ENCODE measurements at regions not wholly inside any gene's neighbourhood (a gene's known extent, or its start where the extent isn't known, plus 50 kb on each side); places are given as distances from the start of the nearest gene placed in this dataset.
"Not testable (repeated sequence)": the region's sequence is repeated elsewhere in the genome, so short reads cannot be mapped to it uniquely, and the experiment has no call there.

GRCh38 chr22:49671331-49672013 is 156.2 kb downstream of the BRD1 start:
- no peaks in the 10 kb centered on the region for H3K9me3 ChIP-seq
- H3K27me3 ChIP-seq = peaks cover 0 to 59% (median 37%) of the 10 kb centered on the region in 9 donors
- WGBS, 4 donors = 18 to 32% (median 27%) methylated on average over 28 of the region's 28 CpGs
- TF ChIP-seq, protein P1, sequence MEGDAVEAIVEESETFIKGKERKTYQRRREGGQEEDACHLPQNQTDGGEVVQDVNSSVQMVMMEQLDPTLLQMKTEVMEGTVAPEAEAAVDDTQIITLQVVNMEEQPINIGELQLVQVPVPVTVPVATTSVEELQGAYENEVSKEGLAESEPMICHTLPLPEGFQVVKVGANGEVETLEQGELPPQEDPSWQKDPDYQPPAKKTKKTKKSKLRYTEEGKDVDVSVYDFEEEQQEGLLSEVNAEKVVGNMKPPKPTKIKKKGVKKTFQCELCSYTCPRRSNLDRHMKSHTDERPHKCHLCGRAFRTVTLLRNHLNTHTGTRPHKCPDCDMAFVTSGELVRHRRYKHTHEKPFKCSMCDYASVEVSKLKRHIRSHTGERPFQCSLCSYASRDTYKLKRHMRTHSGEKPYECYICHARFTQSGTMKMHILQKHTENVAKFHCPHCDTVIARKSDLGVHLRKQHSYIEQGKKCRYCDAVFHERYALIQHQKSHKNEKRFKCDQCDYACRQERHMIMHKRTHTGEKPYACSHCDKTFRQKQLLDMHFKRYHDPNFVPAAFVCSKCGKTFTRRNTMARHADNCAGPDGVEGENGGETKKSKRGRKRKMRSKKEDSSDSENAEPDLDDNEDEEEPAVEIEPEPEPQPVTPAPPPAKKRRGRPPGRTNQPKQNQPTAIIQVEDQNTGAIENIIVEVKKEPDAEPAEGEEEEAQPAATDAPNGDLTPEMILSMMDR (IDR thresholded peaks at IDR 0.05) = no peak
- no peak for TF ChIP-seq POLR2A (IDR thresholded peaks at IDR 0.05)
- peak overlapping the region in 6 of 12 donors; percentile 18 to 55 (median 50) for H3K4me3 ChIP-seq
- ATAC-seq (no peak), DNase-seq (peak in 1 of 5 donors; percentile 6)
- H3K4me1 ChIP-seq = peaks cover 0 to 22% (median 10%) of the 10 kb centered on the region in 12 donors
- no peak overlapping the region for H3K27ac ChIP-seq
- intact Hi-C loops (cut with DNase I) = no loop called here
- H3K36me3 ChIP-seq = no peaks in the 10 kb centered on the region

- ATAC-seq = peak in 3 of 4 donors; percentile 49 to 69 (median 65)
- intact Hi-C loops (cut with DNase I) = no loop called here
- peaks cover 0 to 63% (median 37%) of the 10 kb centered on the region in 9 donors for H3K27me3 ChIP-seq
- H3K9me3 ChIP-seq = no peaks in the 10 kb centered on the region
- H3K27ac ChIP-seq = peak overlapping the region in 7 of 12 donors; percentile 0 to 76 (median 37)
- H3K4me1 ChIP-seq = peaks cover 0 to 23% (median 14%) of the 10 kb centered on the region in 12 donors
- 1 to 5% (median 3%) methylated on average over 18 to 69 of the region's 69 CpGs for WGBS, 4 donors
- DNase-seq = peak in 1 of 5 donors; percentile 17
- no peak for TF ChIP-seq POLR2A (IDR thresholded peaks at IDR 0.05)
- TF ChIP-seq, protein P1 (IDR thresholded peaks at IDR 0.05) = no peak
- peak overlapping the region in 11 of 12 donors; percentile 18 to 55 (median 50) for H3K4me3 ChIP-seq
- no peaks in the 10 kb centered on the region for H3K36me3 ChIP-seq
Observed at GRCh38 chr22:49670456-49671330, 157.0 kb downstream of the BRD1 start.

DNA sequence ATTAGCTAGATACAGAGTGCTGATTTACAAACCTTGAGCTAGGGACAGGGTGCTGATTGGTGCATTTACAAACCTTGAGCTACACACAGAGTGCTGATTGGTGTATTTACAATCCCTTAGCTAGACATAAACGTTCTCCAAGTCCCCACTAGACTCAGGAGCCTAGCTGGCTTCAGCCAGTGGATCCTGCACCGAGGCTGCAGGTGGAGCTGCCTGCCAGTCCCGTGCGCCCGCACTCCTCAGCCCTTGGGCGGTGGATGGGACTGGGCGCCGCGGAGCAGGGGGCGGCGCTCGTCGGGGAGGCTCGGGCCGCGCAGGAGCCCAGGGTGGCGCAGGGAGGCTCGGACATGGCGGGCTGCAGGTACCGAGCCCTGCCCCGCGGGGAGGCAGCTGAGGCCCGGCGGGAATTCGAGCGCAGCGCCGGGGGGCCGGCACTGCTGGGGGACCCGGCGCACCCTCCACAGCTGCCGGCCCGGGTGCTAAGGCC is 157.7 kb downstream of the BRD1 start:
- Histone ChIP-seq H3K27ac (peak overlapping the region in 7 of 12 donors; percentile 0 to 76 (median 37)), H3K4me3 (peak overlapping the region in 10 of 12 donors; percentile 26 to 55 (median 50))
- not testable (repeated sequence) for DNase-seq

DNA sequence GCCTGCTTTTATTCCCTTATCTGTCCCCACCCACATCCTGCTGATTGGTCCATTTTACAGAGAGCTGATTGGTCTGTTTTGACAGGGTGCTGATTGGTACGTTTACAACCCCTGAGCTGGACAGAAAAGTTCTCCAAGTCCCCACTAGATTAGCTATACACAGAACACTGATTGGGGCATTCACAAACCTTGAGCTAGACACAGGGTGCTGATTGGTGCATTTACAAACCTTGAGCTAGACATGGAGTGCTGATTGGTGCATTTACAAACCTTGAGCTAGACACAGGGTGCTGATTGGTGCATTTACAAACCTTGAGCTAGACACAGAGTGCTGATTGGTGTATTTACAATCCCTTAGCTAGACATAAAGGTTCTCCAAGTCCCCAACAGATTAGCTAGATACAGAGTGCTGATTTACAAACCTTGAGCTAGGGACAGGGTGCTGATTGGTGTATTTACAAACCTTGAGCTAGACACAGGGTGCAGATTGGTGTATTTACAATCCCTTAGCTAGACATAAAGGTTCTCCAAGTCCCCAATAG is 158.2 kb downstream of the BRD1 start:
- intact Hi-C loops (cut with DNase I); H3K36me3 ChIP-seq; DNase-seq; ATAC-seq; H3K9me3 ChIP-seq: not testable (repeated sequence)
- H3K4me3 ChIP-seq = peak overlapping the region in 1 of 12 donors; percentile 50
- peaks cover 0 to 63% (median 37%) of the 10 kb centered on the region in 9 donors for H3K27me3 ChIP-seq
- WGBS, 4 donors = 66 to 100% (median 76%) methylated on average over 1 of the region's 1 CpG
- H3K4me1 ChIP-seq = peaks cover 0 to 28% (median 14%) of the 10 kb centered on the region in 12 donors
- H3K27ac ChIP-seq = peak overlapping the region in 1 of 12 donors; percentile 42

More for the DNA sequence above, 157.7 kb downstream of the BRD1 start:
- Histone ChIP-seq H3K27me3 (peaks cover 0 to 63% (median 37%) of the 10 kb centered on the region in 9 donors), H3K4me1 (peaks cover 0 to 23% (median 14%) of the 10 kb centered on the region in 12 donors)
- 2 to 5% (median 3%) methylated on average over 14 to 33 of the region's 33 CpGs for WGBS, 4 donors
- intact Hi-C loops (cut with DNase I); ATAC-seq; H3K36me3 ChIP-seq; H3K9me3 ChIP-seq: not testable (repeated sequence)

Measured in heart left ventricle (tissue), 16 donors.